ENCODE measurements at regions not wholly inside any gene's neighbourhood (a gene's known extent, or its start where the extent isn't known, plus 50 kb on each side); places are given as distances from the start of the nearest gene placed in this dataset.

DNA sequence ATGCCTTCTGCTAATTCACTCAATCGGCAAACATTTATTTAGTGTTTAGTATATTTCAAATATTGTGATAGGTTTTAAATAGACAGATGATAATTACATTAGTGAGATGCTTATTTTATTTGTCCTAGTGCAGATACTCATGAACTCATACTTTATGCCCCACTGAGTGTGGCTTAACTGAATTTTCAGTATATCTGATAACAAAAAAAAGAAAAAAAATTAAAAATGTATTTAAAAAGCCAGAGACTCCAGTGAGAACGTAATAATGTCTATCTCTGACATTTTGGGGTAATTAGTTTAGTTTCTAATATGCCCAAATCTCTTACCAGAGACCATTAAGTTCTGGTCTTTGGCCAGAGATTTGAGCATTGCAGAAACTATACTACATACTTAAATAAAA, 332.6 kb upstream of the CHORDC1 start:
- no peaks in the 10 kb centered on the region for H3K27me3 ChIP-seq (ENCODE audit: low read length)
- POLR2A ChIA-PET (ENCODE audit: unreplicated experiment), result no interaction called here
- no peaks in the 10 kb centered on the region for H3K36me3 ChIP-seq (ENCODE audit: low read depth, low read length)
- TF ChIP-seq, protein P1, sequence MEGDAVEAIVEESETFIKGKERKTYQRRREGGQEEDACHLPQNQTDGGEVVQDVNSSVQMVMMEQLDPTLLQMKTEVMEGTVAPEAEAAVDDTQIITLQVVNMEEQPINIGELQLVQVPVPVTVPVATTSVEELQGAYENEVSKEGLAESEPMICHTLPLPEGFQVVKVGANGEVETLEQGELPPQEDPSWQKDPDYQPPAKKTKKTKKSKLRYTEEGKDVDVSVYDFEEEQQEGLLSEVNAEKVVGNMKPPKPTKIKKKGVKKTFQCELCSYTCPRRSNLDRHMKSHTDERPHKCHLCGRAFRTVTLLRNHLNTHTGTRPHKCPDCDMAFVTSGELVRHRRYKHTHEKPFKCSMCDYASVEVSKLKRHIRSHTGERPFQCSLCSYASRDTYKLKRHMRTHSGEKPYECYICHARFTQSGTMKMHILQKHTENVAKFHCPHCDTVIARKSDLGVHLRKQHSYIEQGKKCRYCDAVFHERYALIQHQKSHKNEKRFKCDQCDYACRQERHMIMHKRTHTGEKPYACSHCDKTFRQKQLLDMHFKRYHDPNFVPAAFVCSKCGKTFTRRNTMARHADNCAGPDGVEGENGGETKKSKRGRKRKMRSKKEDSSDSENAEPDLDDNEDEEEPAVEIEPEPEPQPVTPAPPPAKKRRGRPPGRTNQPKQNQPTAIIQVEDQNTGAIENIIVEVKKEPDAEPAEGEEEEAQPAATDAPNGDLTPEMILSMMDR (conservative IDR thresholded peaks at IDR 0.05; ENCODE audit: low read depth, low read length), result no peak
- no peak for TF ChIP-seq EZH2phosphoT487 (IDR thresholded peaks at IDR 0.05; ENCODE audit: borderline replicate concordance, low read length)
- TF ChIP-seq EZH2 (IDR thresholded peaks at IDR 0.05; ENCODE audit: low read length, unreplicated experiment), result no peak
- H3K4me2 ChIP-seq (ENCODE audit: low read length), result no peak overlapping the region
- H3K4me3 ChIP-seq (ENCODE audit: low read length), result no peak overlapping the region
- intact Hi-C loops (cut with micrococcal nuclease), result no loop called here
- H3K4me1 ChIP-seq (ENCODE audit: insufficient read depth, low read length), result no peaks in the 10 kb centered on the region
- CTCF ChIA-PET, result no interaction called here
- H3K9me2 ChIP-seq (replicated peaks; ENCODE audit: low read length), result no peaks in the 10 kb centered on the region
- ATAC-seq (no peak), DNase-seq (no peak)
- no peak overlapping the region for H2AFZ ChIP-seq (ENCODE audit: low read length)
- H3K27ac ChIP-seq (ENCODE audit: low read length), result no peak overlapping the region
- H3K9ac ChIP-seq (ENCODE audit: low read length), result no peak overlapping the region
- BruUV-seq (replicated peaks), result no TSS peak
- H3F3A ChIP-seq (ENCODE audit: low read length, unreplicated experiment), result no peaks in the 10 kb centered on the region
- H4K20me1 ChIP-seq (ENCODE audit: low read length), result no peaks in the 10 kb centered on the region
- peaks cover 5% of the 10 kb centered on the region for H3K9me3 ChIP-seq (ENCODE audit: low read length)
- no peaks in the 10 kb centered on the region for H3K79me2 ChIP-seq (ENCODE audit: low read length)

DNA sequence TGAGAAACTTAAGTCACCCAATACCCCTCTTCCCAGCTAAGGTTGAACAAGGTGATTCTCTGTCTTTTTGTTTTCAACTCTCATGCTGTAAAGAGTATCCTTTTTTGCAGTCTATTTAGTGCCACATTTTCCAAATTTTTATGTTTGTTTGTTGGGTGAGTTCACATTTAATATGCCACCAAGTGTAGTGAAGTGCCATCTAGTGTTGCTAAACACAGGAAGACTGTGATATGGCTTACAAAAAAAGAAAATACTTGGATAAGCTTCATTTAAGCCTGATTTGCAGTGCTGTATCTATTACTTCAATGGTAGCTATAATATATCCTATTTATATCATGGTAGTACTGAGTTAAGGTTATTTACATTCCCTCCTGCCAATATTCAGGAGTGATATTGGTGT, 319.2 kb upstream of the CHORDC1 start:
- POLR2A ChIA-PET (ENCODE audit: unreplicated experiment), result no interaction called here
- BruUV-seq (replicated peaks), result no TSS peak

DNA sequence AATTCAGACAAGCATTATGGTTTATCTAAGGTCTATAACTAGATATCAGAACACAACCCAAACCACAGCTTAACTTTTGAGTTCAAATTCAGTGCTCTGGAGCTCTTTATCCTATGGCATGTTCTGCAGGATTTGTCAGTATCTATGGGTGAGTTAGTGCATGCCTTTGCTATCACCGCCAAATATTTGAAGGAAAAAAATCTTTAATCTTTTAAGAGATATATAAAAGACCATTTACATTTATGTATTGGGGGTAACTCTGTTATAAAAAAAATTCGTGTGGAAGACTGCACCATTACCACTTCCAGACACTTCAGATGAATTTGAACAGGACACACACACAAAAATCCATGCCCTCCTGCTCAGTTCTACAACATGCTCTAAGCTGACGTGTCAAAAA, 313.5 kb upstream of the CHORDC1 start:
- ChIA-PET CTCF (interaction anchor here (0.6 kb wide), 1 partner anchor 210 kb away, joined by 5 read pairs; no protein-coding TSS in a partner anchor), POLR2A (ENCODE audit: unreplicated experiment) (no interaction called here)
- no peaks in the 10 kb centered on the region; the same call in 1 of the 2 replicates for H3K27me3 ChIP-seq (ENCODE audit: low read length)
- TF ChIP-seq EZH2 (IDR thresholded peaks at IDR 0.05; ENCODE audit: low read length, unreplicated experiment) (no peak), EZH2phosphoT487 (IDR thresholded peaks at IDR 0.05; ENCODE audit: borderline replicate concordance, low read length) (no peak)
- TF ChIP-seq, protein P1 (conservative IDR thresholded peaks at IDR 0.05; ENCODE audit: low read depth, low read length), result no peak
- no peak overlapping the region for H2AFZ ChIP-seq (ENCODE audit: low read length)
- no peak overlapping the region for H3K27ac ChIP-seq (ENCODE audit: low read length)
- no TSS peak for BruUV-seq (replicated peaks)
- intact Hi-C loops (cut with micrococcal nuclease), result no loop called here
- no peaks in the 10 kb centered on the region for H3F3A ChIP-seq (ENCODE audit: low read length, unreplicated experiment)
- H3K36me3 ChIP-seq (ENCODE audit: low read depth, low read length), result no peaks in the 10 kb centered on the region
- no peak overlapping the region for H3K9ac ChIP-seq (ENCODE audit: low read length)
- no peaks in the 10 kb centered on the region for H3K9me2 ChIP-seq (replicated peaks; ENCODE audit: low read length)
- H4K20me1 ChIP-seq (ENCODE audit: low read length), result no peaks in the 10 kb centered on the region
- DNase-seq, result peak; percentile 19
- no peaks in the 10 kb centered on the region for H3K79me2 ChIP-seq (ENCODE audit: low read length)
- no peak overlapping the region for H3K4me2 ChIP-seq (ENCODE audit: low read length)
- H3K4me3 ChIP-seq (ENCODE audit: low read length), result no peak overlapping the region
- H3K9me3 ChIP-seq (ENCODE audit: low read length), result no peaks in the 10 kb centered on the region
- no peaks in the 10 kb centered on the region for H3K4me1 ChIP-seq (ENCODE audit: insufficient read depth, low read length)
- ATAC-seq, result no peak

More for the DNA sequence above, 319.2 kb upstream of the CHORDC1 start:
- intact Hi-C loops (cut with micrococcal nuclease), result no loop called here
- no peak overlapping the region for H3K27ac ChIP-seq (ENCODE audit: low read length)
- H4K20me1 ChIP-seq (ENCODE audit: low read length), result no peaks in the 10 kb centered on the region
- TF ChIP-seq, protein P1 (conservative IDR thresholded peaks at IDR 0.05; ENCODE audit: low read depth, low read length), result peak; percentile 36
- TF ChIP-seq EZH2phosphoT487 (IDR thresholded peaks at IDR 0.05; ENCODE audit: borderline replicate concordance, low read length), result no peak
- no peak for TF ChIP-seq EZH2 (IDR thresholded peaks at IDR 0.05; ENCODE audit: low read length, unreplicated experiment)
- no peak for ATAC-seq
- no peak overlapping the region for H3K9ac ChIP-seq (ENCODE audit: low read length)
- no peaks in the 10 kb centered on the region; the same call in 1 of the 2 replicates for H3K27me3 ChIP-seq (ENCODE audit: low read length)
- no peak overlapping the region for H2AFZ ChIP-seq (ENCODE audit: low read length)
- no peaks in the 10 kb centered on the region for H3F3A ChIP-seq (ENCODE audit: low read length, unreplicated experiment)
- no peaks in the 10 kb centered on the region for H3K9me2 ChIP-seq (replicated peaks; ENCODE audit: low read length)
- H3K4me1 ChIP-seq (ENCODE audit: insufficient read depth, low read length), result no peaks in the 10 kb centered on the region
- CTCF ChIA-PET, result no interaction called here
- DNase-seq, result peak; percentile 12
- no peak overlapping the region for H3K4me3 ChIP-seq (ENCODE audit: low read length)
- H3K9me3 ChIP-seq (ENCODE audit: low read length), result no peaks in the 10 kb centered on the region
- no peaks in the 10 kb centered on the region for H3K36me3 ChIP-seq (ENCODE audit: low read depth, low read length)
- H3K79me2 ChIP-seq (ENCODE audit: low read length), result no peaks in the 10 kb centered on the region
- no peak overlapping the region for H3K4me2 ChIP-seq (ENCODE audit: low read length)
